GM21825 (cell line): ENCODE measurements at regions not wholly inside any gene's neighbourhood (a gene's known extent, or its start where the extent isn't known, plus 50 kb on each side); places are given as distances from the start of the nearest gene placed in this dataset.

ENCODE experiments used
- ATAC-seq: cut with Tn5 transposase; IDR thresholded peaks from one replicate; pipeline ENCODE4 v1.9.1; 2021; ENCODE audit warnings: mild to moderate bottlenecking, moderate library complexity; ENCODE audit not compliant: unreplicated experiment

GRCh38 chr9:88810826-88811225 is 180.4 kb upstream of the S1PR3 start:
- ATAC-seq, result no peak

GRCh38 chr9:88811511-88811910 is 179.8 kb upstream of the S1PR3 start:
- ATAC-seq, result no peak

DNA sequence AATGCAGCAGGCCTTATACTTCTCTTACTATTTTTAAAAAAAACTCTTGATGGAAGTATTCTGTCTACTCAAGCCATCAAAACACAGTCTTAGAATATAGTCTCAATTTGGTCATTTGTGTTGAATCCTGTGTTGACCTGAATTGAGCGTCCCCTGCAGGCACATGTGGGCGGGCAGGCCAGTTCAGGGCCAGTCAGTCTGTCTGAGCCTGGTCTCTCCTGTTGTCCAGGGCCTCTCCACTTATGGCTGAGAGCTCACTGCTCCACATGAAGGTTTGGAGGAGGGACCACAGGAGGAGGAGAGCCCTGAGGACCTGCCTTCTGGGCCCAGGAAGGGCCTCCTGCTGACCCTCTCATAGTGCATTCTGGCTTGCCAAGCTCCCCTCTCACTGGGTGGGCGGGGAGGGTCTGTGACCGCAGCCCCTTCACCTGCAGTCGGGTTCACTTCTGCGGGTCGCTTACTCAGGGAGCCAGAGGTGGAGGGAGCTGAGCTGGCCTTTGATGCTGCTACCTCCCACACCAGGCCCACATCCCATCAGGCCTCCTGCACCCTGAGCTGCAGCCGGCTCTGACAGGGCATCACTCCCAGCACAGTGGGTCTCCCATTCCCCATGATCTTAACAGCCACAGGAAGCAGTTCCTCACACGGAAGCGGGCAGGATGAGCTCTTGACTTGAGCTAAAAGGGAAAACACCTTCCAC is 178.2 kb upstream of the S1PR3 start:
- no peak for ATAC-seq

GRCh38 chr9:88813638-88814209 is 177.5 kb upstream of the S1PR3 start:
- no peak for ATAC-seq

- no peak for ATAC-seq
Observed at GRCh38 chr9:88814577-88814976, 176.7 kb upstream of the S1PR3 start.

DNA sequence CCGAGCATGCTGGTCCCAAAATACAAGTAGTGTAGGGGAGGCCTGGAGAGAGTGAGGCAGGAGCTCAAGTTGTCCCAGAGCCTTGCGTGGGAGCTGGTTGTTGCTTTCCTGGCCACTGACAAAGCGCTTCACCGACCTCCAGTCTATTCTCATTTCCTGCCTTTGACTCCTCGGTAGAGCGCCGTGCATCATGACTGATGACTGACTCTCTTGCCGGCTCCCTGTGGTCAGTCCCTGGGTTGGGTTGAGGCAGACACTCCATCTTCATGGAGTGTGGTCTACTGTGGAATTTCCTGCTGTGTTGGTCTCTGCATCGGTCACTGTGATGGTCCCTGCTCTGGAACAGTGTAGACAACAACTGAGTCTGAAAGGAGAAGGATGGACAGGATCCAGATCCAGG is 175.1 kb upstream of the S1PR3 start:
- ATAC-seq, result no peak

DNA sequence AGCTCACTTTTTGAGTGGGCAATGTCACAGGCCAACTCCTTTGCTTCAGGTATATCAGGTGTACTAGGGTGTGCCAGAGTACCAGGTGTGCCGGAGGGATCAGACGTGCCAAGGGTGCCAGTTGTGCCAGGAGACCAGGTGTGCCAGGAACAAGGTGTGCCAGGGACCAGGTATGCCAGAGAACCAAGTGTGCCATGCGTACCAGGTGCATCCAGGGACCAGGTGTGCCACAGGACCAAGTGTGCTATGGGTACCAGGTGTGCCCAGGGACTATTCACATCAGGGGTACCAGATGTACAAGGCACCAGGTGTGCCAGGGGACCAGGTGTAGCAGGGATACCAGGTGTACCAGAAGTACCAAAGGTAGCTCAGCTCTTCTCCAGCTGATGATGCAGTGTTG is 174.7 kb upstream of the S1PR3 start:
- ATAC-seq, result no peak

DNA sequence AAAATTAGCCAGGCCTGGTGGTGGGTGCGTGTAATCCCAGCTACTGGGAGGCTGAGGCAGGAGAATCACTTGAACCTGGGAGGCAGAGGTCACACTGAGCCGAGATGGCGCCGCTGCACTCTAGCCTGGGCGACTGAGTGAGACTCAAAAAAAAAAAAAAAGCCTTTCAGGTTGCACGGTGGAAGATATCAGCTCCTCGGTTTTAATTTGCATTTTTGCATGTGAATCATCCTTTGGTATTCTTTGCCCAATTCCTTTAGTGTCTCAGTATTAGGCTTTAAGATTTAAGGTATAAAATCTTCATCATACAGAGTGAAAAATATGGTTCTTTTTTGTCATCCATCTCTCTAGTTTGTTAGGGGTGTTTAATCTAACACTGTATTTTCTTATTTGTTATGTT is 173.6 kb upstream of the S1PR3 start:
- no peak for ATAC-seq

GRCh38 chr9:88818495-88819201 is 172.6 kb upstream of the S1PR3 start:
- no peak for ATAC-seq

DNA sequence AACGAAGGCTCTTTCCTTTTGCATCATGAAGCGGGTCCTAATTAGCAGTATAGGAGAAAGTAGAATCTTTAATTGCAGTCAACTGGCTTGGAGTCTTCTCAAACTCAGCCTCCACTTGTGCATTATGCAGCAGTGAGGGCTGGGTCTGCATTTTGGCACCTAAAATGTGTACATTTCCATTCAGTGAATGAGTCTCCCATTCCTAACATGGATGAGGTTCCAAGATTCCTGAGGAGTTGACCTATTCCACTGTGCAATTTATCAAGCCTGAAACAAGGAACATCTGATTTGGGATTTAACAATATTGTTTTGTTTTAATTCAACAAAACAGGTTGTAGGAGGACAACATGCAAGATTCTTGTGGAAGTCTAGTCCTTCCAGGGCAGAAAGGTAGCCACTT is 171.8 kb upstream of the S1PR3 start:
- ATAC-seq, result no peak

- ATAC-seq, result no peak
Observed at GRCh38 chr9:88820055-88820454, 171.2 kb upstream of the S1PR3 start.

DNA sequence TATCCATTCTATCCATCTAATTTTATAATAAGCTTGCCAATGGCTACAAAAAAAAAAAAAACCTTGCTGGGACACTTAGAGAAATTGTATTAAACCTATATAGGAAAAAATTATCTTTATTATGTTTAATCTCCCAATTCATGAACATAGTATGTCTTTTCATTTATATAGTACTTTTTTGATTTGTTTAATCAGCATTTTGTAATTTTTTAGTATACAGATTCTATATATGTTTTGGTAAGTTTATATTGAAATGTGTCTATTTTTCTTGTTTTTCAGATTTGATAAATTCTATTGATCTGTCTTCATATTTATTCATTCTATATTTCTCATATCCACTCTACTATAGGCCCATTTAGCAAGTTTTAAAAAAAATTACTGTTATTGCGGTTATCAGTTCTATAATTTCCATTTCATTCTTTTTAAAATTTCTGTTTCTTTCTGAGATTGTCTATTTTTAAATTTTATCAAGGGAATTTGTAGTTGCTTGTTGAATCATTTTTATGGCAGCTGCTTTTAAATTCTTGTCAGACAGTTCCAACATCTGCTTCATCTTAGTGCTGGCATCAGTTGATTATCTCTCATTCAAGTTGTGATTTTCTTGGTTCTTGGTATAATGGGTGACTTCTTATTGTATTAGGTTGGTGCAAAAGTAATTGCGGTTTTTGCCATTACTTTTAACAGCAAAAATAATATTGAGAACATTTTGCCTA is 170.1 kb upstream of the S1PR3 start:
- ATAC-seq, result no peak

GRCh38 chr9:88821746-88822106 is 169.5 kb upstream of the S1PR3 start:
- ATAC-seq, result no peak

GRCh38 chr9:88824711-88825110 is 166.6 kb upstream of the S1PR3 start:
- no peak for ATAC-seq

DNA sequence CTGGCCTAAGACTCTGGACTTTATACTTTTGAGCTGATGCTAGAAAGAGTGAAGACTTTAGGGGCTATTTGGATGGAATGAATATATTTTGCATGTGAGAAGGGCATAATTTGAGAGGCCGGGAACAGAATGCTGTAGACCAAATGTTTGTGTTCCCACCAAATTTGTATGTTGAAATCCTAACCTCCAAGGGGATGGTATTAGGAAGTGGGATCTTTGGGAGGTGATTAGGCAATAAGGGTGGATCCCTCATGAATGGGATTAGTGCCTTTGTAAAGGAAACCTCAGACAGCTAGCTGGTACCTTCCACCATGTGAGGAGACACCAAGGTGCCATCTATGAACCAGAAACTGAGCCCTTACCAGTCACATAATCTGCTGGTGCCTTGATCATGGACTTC is 165.1 kb upstream of the S1PR3 start:
- ATAC-seq, result no peak

GRCh38 chr9:88826771-88827181 is 164.5 kb upstream of the S1PR3 start:
- no peak for ATAC-seq

GRCh38 chr9:88828018-88828417 is 163.2 kb upstream of the S1PR3 start:
- ATAC-seq, result no peak

DNA sequence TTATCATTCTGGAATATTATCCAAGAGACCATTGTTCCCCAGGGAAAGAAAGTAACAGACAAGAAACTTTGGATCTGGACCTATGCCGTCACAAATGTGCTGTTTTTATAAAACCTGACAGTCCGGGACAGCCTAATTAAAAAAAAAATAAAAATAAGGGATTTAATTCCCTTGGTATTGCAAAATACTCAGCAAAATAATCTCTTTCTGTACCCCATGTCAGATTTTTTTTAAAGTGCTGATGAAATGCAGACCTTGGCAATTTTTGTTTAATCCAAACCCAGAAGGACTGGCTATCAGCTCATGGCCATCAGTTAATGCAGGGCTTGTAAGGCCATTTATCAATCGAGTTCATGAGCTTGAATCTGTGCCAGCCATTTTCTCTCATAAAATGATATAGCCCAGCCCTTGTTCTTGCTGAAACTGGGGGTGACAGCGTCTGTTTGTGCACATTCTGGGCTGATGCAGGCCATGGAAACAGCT is 162.7 kb upstream of the S1PR3 start:
- ATAC-seq, result no peak

GRCh38 chr9:88829276-88829675 is 162.0 kb upstream of the S1PR3 start:
- peak; percentile 63 for ATAC-seq

DNA sequence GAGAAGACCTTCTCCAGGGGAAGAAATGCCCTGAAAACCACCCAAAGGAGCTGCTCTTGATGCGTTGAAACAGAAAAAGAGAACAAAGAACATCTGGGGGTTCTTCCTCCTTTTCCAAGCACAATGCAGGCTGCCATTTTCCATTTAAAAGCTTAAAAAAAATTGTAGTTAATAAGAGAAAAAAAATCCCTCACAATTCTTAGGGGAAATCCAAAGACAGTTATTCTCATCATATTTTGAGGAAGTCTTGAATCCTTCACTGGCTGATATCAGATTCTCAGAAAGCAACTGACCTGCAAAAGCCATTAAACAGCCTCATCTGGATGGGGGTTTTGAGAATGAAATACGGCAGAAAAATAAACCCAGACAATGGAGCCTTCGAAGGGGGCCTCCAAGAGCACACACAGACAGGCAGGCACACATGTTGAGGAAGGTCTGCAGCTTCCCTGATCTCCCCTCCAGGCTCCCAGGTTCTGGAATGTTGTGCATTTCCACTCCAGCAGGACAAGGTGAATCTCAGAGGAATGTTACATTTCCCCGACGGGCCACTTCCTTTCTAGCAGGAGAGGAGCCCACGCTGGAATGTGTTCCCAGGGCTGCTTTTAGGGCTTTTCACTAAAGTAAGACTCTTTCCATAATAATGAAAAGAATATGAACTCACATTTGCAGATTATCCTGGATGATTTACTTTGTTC is 159.4 kb upstream of the S1PR3 start:
- no peak for ATAC-seq

GRCh38 chr9:88833946-88834345 is 157.3 kb upstream of the S1PR3 start:
- no peak for ATAC-seq
